ENCODE measurements at regions not wholly inside any gene's neighbourhood (a gene's known extent, or its start where the extent isn't known, plus 50 kb on each side); places are given as distances from the start of the nearest gene placed in this dataset.

GRCh38 chr5:171637811-171638210 lies 147.8 kb upstream of the SMIM23 start:
- Mint-ChIP-seq H3K36me3 (ENCODE audit: low read depth) (no peaks in the 10 kb centered on the region), H3K4me1 (ENCODE audit: low read depth) (peaks cover 39% of the 10 kb centered on the region), H3K9me3 (ENCODE audit: low read depth) (no peaks in the 10 kb centered on the region), H3K27me3 (ENCODE audit: low read depth) (no peaks in the 10 kb centered on the region), H3K27ac (ENCODE audit: unreplicated experiment) (no peak overlapping the region), H3K4me3 (ENCODE audit: unreplicated experiment) (no peak overlapping the region)
- TF ChIP-seq CTCF (IDR thresholded peaks at IDR 0.05) = no peak
- DNase-seq (ENCODE audit: low spot score) = no peak

- Mint-ChIP-seq H3K9me3 (ENCODE audit: low read depth) (no peaks in the 10 kb centered on the region), H3K27me3 (ENCODE audit: low read depth) (no peaks in the 10 kb centered on the region), H3K27ac (ENCODE audit: unreplicated experiment) (peak overlapping the region; percentile 73), H3K4me1 (ENCODE audit: low read depth) (peaks cover 42% of the 10 kb centered on the region), H3K36me3 (ENCODE audit: low read depth) (no peaks in the 10 kb centered on the region), H3K4me3 (ENCODE audit: unreplicated experiment) (no peak overlapping the region)
- no peak for DNase-seq (ENCODE audit: low spot score)
- TF ChIP-seq CTCF (IDR thresholded peaks at IDR 0.05) = no peak
Observed at GRCh38 chr5:171639205-171639621, 146.4 kb upstream of the SMIM23 start.

GRCh38 chr5:171639966-171640365 lies 145.7 kb upstream of the SMIM23 start:
- H3K27ac Mint-ChIP-seq (ENCODE audit: unreplicated experiment) = peak overlapping the region; percentile 73
- no peaks in the 10 kb centered on the region for H3K27me3 Mint-ChIP-seq (ENCODE audit: low read depth)
- H3K9me3 Mint-ChIP-seq (ENCODE audit: low read depth) = no peaks in the 10 kb centered on the region
- H3K36me3 Mint-ChIP-seq (ENCODE audit: low read depth) = no peaks in the 10 kb centered on the region
- no peak for TF ChIP-seq CTCF (IDR thresholded peaks at IDR 0.05)
- peaks cover 42% of the 10 kb centered on the region for H3K4me1 Mint-ChIP-seq (ENCODE audit: low read depth)
- DNase-seq (ENCODE audit: low spot score) = no peak
- H3K4me3 Mint-ChIP-seq (ENCODE audit: unreplicated experiment) = no peak overlapping the region

- no peaks in the 10 kb centered on the region for H3K36me3 Mint-ChIP-seq (ENCODE audit: low read depth)
Observed at GRCh38 chr5:171640480-171640879, 145.1 kb upstream of the SMIM23 start.

GRCh38 chr5:171641891-171642290 lies 143.7 kb upstream of the SMIM23 start:
- H3K27ac Mint-ChIP-seq (ENCODE audit: unreplicated experiment) = no peak overlapping the region
- H3K27me3 Mint-ChIP-seq (ENCODE audit: low read depth) = no peaks in the 10 kb centered on the region
- TF ChIP-seq CTCF (IDR thresholded peaks at IDR 0.05) = no peak
- H3K4me3 Mint-ChIP-seq (ENCODE audit: unreplicated experiment) = no peak overlapping the region
- no peaks in the 10 kb centered on the region for H3K36me3 Mint-ChIP-seq (ENCODE audit: low read depth)
- DNase-seq (ENCODE audit: low spot score) = no peak
- no peaks in the 10 kb centered on the region for H3K9me3 Mint-ChIP-seq (ENCODE audit: low read depth)
- peaks cover 48% of the 10 kb centered on the region for H3K4me1 Mint-ChIP-seq (ENCODE audit: low read depth)

More at GRCh38 chr5:171640480-171640879, 145.1 kb upstream of the SMIM23 start:
- Mint-ChIP-seq H3K9me3 (ENCODE audit: low read depth) (no peaks in the 10 kb centered on the region), H3K27me3 (ENCODE audit: low read depth) (no peaks in the 10 kb centered on the region), H3K4me3 (ENCODE audit: unreplicated experiment) (no peak overlapping the region), H3K4me1 (ENCODE audit: low read depth) (peaks cover 44% of the 10 kb centered on the region), H3K27ac (ENCODE audit: unreplicated experiment) (peak overlapping the region; percentile 71)
- no peak for TF ChIP-seq CTCF (IDR thresholded peaks at IDR 0.05)
- DNase-seq (ENCODE audit: low spot score) = no peak
